ENCODE measurements at regions not wholly inside any gene's neighbourhood (a gene's known extent, or its start where the extent isn't known, plus 50 kb on each side); places are given as distances from the start of the nearest gene placed in this dataset.

DNA sequence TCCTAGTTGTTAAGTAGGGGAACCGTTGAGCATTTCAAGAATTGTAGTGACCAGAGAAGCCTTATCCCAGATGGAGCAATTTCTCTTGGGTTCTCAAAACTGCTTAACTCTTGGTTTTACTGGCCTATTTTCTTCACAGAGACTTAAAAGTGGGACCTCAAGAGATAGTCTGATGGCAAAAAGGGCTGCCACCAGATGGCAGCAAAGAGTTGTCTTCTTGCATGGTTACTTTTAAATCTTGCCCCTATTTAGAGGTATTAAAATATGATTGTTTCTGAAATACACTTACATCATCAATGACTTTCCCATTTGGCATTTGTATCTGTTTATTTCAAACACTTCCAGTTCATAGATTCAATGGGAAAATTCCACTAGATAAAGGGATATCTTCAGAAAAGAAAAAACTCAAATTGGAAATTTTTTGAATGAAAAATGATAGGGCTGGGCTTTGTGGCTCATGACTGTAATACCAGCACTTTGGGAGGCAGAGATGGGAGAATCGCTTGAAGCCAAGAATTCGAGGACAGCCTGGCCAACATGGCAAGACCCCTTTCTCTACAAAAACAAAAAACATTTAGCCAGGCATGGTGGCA is 69.9 kb upstream of the CNTN1 start:
- DNase-seq, result peak; percentile 36

DNA sequence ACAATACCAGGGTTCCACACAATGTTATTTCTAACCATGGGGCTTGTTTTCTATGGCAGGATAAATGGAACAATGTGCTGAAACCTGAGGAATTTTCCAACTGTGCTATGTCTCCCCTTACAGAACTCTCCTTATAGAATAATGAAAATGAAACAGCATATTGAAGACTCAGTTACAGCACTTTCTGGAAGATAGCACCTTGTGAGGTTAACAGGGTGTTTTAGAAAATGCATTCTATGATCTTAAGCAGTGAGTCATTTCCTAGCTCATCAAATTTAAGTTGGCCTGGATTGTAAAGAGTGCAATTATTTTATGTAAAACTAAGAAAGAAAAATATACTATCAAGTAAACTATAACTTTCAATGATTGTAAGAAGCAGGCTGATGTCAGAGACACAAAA is 60.1 kb upstream of the CNTN1 start:
- DNase-seq, result no peak

DNA sequence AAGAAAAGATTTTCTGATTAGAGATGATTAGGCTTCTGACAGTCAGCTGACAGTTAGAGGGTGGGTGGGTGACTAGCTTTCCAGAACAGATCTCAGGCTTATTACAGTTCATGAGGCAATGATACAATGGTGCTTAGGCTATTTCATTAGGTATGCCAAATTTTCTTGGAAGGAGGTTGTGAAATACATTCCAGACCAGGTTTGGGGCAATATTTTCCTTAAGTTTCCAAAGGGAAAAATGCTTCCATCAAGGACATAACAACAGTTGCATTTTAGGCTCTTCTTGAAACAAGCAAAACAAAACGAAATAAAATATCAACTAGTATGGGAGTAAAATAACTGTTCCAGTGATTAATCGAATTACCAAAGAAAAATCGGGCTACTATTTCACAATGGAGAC is 59.3 kb upstream of the CNTN1 start:
- DNase-seq, result no peak

DNA sequence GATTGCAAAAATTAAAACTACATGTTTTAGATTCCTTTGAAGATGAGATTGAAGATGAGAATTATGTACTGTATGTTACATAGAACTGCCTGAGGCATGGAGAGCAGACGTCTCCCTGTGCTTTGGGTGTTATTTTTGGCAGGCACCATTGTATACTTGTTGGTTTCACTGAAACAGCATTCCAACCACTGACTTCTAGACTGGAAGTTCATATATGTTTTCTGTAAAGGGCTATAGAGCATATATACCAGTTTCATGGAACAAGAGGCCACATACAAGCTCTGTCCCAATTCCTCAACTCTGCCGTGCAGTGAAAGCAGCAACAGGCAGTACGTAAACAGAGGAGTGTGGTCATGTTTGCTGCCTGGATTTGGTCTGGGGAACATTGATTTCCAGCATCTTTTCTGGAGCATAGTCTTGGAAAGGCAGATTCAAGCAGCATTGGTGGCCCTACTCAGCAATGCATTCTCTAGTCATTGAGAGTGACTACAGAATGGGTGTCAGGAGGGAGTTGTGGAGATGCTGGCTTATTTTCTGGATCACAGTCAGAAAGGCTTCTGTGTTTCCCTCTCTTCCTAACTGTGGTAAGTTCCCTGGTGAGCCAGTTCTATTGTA is 57.6 kb upstream of the CNTN1 start:
- DNase-seq, result no peak

DNA sequence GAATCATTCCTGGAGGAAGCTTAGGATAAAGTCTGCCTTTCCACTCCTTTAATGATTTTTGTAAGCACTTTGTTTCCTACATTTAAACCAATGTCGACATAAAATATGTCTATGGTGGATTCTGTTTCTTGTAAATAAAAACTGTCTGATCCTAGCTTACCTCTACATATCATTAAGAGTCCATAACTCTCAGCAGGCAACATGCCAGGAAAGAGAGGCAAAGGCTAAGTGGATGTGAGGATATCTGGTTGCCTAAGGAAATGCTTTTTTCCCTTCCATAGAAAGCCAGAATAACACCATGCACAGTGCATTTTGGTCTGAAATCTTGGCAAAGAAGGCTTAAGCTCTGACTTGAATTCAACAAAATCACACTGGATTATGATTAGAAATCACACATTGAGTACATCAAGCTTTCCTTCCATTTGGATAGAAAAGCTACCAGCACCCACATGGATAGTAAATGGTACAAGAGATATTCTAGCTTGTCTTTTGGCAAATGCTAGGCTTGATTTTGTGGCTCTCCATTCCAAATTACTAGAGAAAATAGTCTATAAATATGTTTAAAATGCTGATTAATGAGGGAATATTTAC is 57.0 kb upstream of the CNTN1 start:
- no peak for DNase-seq

Data from fibroblast of skin of right quadriceps (primary cell).